ENCODE measurements at regions not wholly inside any gene's neighbourhood (a gene's known extent, or its start where the extent isn't known, plus 50 kb on each side); places are given as distances from the start of the nearest gene placed in this dataset.

GRCh38 chr17:5635949-5636348 is 51.6 kb upstream of the NLRP1 start:
- no peaks in the 10 kb centered on the region for H3K9me3 Mint-ChIP-seq
- H3K27ac Mint-ChIP-seq = no peak overlapping the region
- no peak overlapping the region for H3K4me3 Mint-ChIP-seq
- DNase-seq (ENCODE audit: low spot score) = no peak
- peaks cover 20% of the 10 kb centered on the region for H3K27me3 Mint-ChIP-seq (ENCODE audit: insufficient read depth)
- H3K4me1 Mint-ChIP-seq (ENCODE audit: low read depth) = no peaks in the 10 kb centered on the region
- no peaks in the 10 kb centered on the region for H3K36me3 Mint-ChIP-seq (ENCODE audit: low read depth)
- intact Hi-C loops (cut with micrococcal nuclease) = no loop called here

DNA sequence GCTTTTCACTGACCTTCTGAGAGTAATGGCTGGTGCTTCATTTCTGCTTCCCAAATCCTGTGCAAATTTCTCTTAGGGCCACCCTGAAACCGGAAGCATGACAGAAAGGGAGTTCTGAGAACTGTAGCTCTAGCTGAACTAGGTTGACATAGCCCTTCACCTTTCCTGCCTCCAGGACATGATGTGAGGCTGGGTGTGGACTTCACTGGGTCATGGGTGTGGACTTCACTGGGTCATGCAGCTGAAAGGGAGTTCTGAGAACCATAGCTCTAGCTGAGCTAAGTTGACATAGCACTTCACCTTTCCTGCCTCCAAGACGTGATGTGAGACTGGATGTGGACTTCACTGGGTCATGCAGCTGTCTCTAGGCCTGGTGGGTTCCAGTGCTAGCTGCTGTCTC is 54.3 kb upstream of the NLRP1 start:
- no peaks in the 10 kb centered on the region for H3K36me3 Mint-ChIP-seq (ENCODE audit: low read depth)
- H3K4me3 Mint-ChIP-seq = no peak overlapping the region
- DNase-seq (ENCODE audit: low spot score) = no peak
- H3K9me3 Mint-ChIP-seq = no peaks in the 10 kb centered on the region
- intact Hi-C loops (cut with micrococcal nuclease) = no loop called here
- H3K27me3 Mint-ChIP-seq (ENCODE audit: insufficient read depth) = peaks cover 16% of the 10 kb centered on the region
- H3K4me1 Mint-ChIP-seq (ENCODE audit: low read depth) = no peaks in the 10 kb centered on the region
- H3K27ac Mint-ChIP-seq = no peak overlapping the region

DNA sequence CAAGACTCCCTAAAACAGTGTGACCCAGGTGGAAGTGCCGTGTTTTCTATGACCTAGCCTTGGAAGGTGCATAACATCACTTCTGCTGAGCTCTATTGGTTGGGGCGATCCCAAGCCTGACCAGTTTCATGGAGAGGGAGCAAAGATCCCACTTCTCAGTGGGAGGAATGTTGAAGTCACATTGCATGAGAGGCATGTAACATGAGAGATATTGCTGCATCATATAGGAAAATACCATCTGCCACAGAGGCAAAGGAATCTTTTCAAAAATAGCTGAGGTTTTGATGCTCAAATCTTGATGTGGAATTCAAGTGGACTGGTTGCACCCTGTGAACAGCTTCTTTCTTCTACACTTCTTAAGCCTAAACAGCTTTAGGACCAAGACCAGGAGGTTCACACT is 56.4 kb upstream of the NLRP1 start:
- Mint-ChIP-seq H3K4me3 (no peak overlapping the region), H3K27me3 (ENCODE audit: insufficient read depth) (peaks cover 11% of the 10 kb centered on the region), H3K27ac (no peak overlapping the region), H3K36me3 (ENCODE audit: low read depth) (no peaks in the 10 kb centered on the region), H3K4me1 (ENCODE audit: low read depth) (no peaks in the 10 kb centered on the region), H3K9me3 (no peaks in the 10 kb centered on the region)
- DNase-seq (ENCODE audit: low spot score) = no peak
- intact Hi-C loops (cut with micrococcal nuclease) = no loop called here

GRCh38 chr17:5642752-5643151 is 58.4 kb upstream of the NLRP1 start:
- DNase-seq (ENCODE audit: low spot score) = no peak
- H3K36me3 Mint-ChIP-seq (ENCODE audit: low read depth) = no peaks in the 10 kb centered on the region
- intact Hi-C loops (cut with micrococcal nuclease) = no loop called here
- peaks cover 9% of the 10 kb centered on the region for H3K27me3 Mint-ChIP-seq (ENCODE audit: insufficient read depth)
- no peak overlapping the region for H3K27ac Mint-ChIP-seq
- H3K9me3 Mint-ChIP-seq = no peaks in the 10 kb centered on the region
- H3K4me1 Mint-ChIP-seq (ENCODE audit: low read depth) = no peaks in the 10 kb centered on the region
- H3K4me3 Mint-ChIP-seq = no peak overlapping the region

DNA sequence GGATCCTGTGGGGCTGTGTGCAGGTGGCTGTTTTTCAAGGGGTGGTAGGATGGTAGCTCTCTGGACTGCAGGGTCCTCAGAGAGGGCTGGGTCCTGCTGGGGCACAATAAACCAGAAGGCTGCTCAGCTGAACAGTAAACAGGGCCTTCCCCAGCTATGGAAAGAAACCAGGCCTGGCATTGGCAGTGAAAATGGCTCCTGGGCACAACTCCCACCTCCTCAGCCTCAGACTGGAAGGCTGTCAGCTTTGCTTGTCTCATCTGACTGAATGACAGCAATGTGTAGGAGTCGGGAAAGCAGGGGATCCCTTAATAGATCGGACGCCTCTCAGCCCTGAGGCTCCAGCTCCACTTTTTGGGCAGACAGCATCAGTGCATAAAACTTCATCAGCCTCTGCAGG is 59.8 kb upstream of the NLRP1 start:
- Mint-ChIP-seq H3K9me3 (no peaks in the 10 kb centered on the region), H3K27ac (no peak overlapping the region), H3K36me3 (ENCODE audit: low read depth) (no peaks in the 10 kb centered on the region), H3K4me1 (ENCODE audit: low read depth) (no peaks in the 10 kb centered on the region), H3K4me3 (no peak overlapping the region), H3K27me3 (ENCODE audit: insufficient read depth) (peaks cover 9% of the 10 kb centered on the region)
- DNase-seq (ENCODE audit: low spot score) = no peak
- intact Hi-C loops (cut with micrococcal nuclease) = no loop called here

GRCh38 chr17:5651348-5651747 is 67.0 kb upstream of the NLRP1 start:
- intact Hi-C loops (cut with micrococcal nuclease) = no loop called here

DNA sequence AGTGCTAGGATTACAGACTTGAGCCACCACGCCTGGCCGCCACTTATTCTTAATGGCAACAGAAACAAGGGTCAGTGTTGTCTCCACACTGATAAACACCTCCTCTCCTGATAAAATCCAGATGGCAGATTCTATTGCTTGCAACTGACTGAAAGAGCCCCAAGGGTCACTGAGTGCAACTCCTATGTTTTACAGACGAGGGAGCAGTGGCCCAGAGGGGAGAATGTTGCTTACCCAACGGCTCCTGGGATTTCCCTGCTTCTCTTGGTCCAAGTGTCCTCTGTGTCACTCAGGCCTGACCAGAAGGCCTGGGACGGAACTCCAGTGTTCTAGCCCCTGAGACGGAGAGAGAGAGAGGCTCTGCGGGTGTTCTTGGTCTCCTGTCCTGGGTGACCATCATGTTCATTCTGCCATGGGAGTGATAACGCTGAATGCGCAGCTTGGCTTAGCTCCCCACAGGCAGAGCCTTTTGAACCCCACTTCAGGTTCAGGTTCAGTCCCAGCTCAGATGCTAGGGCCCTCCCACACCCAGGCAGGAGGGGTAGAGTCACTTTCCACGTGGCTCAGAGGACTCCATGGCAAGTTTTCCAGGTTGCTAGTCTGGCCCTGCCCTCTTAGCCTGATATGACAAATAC is 77.3 kb upstream of the NLRP1 start:
- Mint-ChIP-seq H3K36me3 (ENCODE audit: low read depth) (no peaks in the 10 kb centered on the region), H3K4me1 (ENCODE audit: low read depth) (no peaks in the 10 kb centered on the region), H3K27ac (no peak overlapping the region), H3K4me3 (no peak overlapping the region), H3K27me3 (ENCODE audit: insufficient read depth) (peaks cover 8% of the 10 kb centered on the region), H3K9me3 (no peaks in the 10 kb centered on the region)
- no peak for DNase-seq (ENCODE audit: low spot score)
- intact Hi-C loops (cut with micrococcal nuclease) = no loop called here

More at GRCh38 chr17:5651348-5651747, 67.0 kb upstream of the NLRP1 start:
- H3K27me3 Mint-ChIP-seq (ENCODE audit: insufficient read depth) = peaks cover 8% of the 10 kb centered on the region
- no peak overlapping the region for H3K4me3 Mint-ChIP-seq
- no peak overlapping the region for H3K27ac Mint-ChIP-seq
- no peak for DNase-seq (ENCODE audit: low spot score)
- H3K9me3 Mint-ChIP-seq = peaks cover 9% of the 10 kb centered on the region
- H3K4me1 Mint-ChIP-seq (ENCODE audit: low read depth) = no peaks in the 10 kb centered on the region
- H3K36me3 Mint-ChIP-seq (ENCODE audit: low read depth) = no peaks in the 10 kb centered on the region

DNA sequence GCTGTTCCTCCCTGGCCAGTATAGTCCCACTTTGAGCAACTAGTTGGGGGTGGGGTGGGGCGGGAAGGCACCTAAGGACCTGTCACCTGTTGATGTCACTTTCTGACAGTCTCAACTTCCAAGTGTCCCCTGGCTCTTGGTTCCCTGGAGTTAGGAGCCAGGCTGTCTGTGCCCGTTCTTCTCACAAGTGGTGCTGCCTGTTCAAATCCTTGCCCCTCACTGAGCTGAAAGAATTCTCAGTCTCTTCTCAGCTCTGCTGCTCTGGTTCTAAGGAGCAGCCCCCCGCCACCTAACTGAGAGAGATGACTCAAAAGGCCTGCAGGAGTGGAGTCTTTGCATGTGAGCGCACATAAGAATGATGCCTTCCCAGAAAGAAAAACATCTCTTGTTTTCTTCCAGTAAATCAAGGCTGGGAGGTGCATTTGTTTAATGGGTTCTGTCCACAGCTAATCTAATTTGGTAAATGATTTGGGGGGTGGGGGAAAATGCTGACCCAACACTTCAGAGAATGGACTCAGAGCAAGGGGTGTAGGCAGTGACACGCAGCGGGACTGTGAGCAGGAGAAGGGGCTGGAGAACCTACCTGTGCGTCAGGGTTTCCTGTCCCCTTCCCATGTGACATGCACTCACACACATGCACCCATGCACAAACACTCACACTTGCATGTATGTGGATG is 78.2 kb upstream of the NLRP1 start:
- Mint-ChIP-seq H3K4me3 (no peak overlapping the region), H3K4me1 (ENCODE audit: low read depth) (no peaks in the 10 kb centered on the region), H3K9me3 (no peaks in the 10 kb centered on the region), H3K36me3 (ENCODE audit: low read depth) (no peaks in the 10 kb centered on the region), H3K27ac (no peak overlapping the region), H3K27me3 (ENCODE audit: insufficient read depth) (peaks cover 8% of the 10 kb centered on the region)
- DNase-seq (ENCODE audit: low spot score) = no peak
- intact Hi-C loops (cut with micrococcal nuclease) = no loop called here

GRCh38 chr17:5665164-5665563 is 80.9 kb upstream of the NLRP1 start:
- H3K4me3 Mint-ChIP-seq = no peak overlapping the region
- no peak for DNase-seq (ENCODE audit: low spot score)
- no peaks in the 10 kb centered on the region for H3K9me3 Mint-ChIP-seq
- H3K4me1 Mint-ChIP-seq (ENCODE audit: low read depth) = no peaks in the 10 kb centered on the region
- H3K27ac Mint-ChIP-seq = no peak overlapping the region
- intact Hi-C loops (cut with micrococcal nuclease) = no loop called here
- H3K27me3 Mint-ChIP-seq (ENCODE audit: insufficient read depth) = peaks cover 8% of the 10 kb centered on the region
- no peaks in the 10 kb centered on the region for H3K36me3 Mint-ChIP-seq (ENCODE audit: low read depth)

DNA sequence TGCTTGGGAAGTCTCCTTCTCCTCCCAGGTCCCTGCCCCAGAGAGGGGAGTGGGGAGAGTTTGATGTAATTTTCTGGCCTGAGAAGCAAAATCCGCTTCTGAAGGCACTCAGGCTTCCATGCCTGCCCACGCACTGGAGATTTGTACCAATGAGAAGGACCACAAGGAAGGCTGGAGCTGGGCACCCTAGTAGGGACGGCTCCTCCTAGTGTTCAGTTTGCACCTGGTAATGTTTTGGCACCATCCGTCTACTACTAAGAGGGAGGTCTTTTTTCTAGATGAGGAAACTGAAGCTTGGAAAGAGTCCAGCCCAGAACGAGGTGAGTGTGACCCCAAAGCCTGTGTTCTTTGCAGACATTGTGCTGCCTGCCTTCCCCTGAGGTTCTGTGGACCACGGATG is 83.6 kb upstream of the NLRP1 start:
- H3K27me3 Mint-ChIP-seq (ENCODE audit: insufficient read depth) = peaks cover 10% of the 10 kb centered on the region
- intact Hi-C loops (cut with micrococcal nuclease) = no loop called here
- H3K27ac Mint-ChIP-seq = no peak overlapping the region
- H3K9me3 Mint-ChIP-seq = no peaks in the 10 kb centered on the region
- H3K4me1 Mint-ChIP-seq (ENCODE audit: low read depth) = no peaks in the 10 kb centered on the region
- no peaks in the 10 kb centered on the region for H3K36me3 Mint-ChIP-seq (ENCODE audit: low read depth)
- no peak overlapping the region for H3K4me3 Mint-ChIP-seq
- DNase-seq (ENCODE audit: low spot score) = no peak

DNA sequence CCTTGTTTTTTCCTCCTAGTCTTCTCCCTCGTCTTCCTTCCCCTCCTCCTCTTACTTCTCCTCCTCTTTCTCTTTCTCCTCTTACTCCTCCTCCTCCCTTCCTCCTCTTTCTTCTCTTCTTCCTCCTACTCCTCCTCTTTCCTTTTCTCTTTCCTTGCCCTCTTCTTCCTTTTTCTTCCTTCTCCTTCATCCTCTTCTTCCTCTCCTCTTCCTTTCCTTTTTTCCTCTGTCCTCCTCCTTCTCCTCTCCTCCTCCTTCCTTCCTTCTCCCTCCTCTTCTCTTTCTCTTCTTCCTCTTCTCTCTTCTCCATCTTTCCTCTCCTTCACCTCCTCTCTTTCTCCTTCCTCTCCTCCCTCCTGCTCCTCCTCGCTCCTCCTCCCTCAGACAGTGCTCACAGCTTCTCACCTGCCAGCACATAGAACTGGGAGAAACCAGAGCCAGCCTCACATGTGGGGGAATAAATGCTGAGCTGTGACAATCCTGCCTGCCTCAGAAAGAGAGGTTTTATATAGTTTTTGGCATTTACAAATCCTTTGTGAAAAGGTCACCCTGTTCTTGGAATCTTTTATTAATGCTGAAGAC is 84.3 kb upstream of the NLRP1 start:
- H3K9me3 Mint-ChIP-seq = no peaks in the 10 kb centered on the region
- DNase-seq (ENCODE audit: low spot score) = no peak
- H3K27me3 Mint-ChIP-seq (ENCODE audit: insufficient read depth) = peaks cover 10% of the 10 kb centered on the region
- no peaks in the 10 kb centered on the region for H3K36me3 Mint-ChIP-seq (ENCODE audit: low read depth)
- no peak overlapping the region for H3K4me3 Mint-ChIP-seq
- intact Hi-C loops (cut with micrococcal nuclease) = no loop called here
- no peaks in the 10 kb centered on the region for H3K4me1 Mint-ChIP-seq (ENCODE audit: low read depth)
- no peak overlapping the region for H3K27ac Mint-ChIP-seq

DNA sequence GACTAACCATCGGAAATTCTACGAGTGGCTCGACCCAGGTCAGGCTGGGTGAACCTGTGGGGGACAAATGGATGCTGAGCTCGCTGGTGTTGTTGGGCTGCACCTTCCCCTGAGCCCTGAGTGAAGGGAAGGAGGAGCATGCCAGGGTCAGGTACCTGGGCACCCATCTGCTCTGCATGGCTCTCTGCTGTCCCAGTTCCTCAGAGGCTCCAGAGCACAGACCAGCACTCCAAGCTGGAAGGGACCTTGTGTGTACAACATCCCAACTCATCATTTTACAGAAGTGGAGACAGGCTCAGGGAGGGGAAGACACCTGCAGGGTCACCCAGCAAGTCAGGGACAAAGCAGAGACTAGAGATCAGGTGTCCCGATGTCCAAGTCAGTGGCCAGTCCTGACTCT is 84.9 kb upstream of the NLRP1 start:
- no peaks in the 10 kb centered on the region for H3K36me3 Mint-ChIP-seq (ENCODE audit: low read depth)
- intact Hi-C loops (cut with micrococcal nuclease) = no loop called here
- no peaks in the 10 kb centered on the region for H3K9me3 Mint-ChIP-seq
- no peak for DNase-seq (ENCODE audit: low spot score)
- no peaks in the 10 kb centered on the region for H3K4me1 Mint-ChIP-seq (ENCODE audit: low read depth)
- no peak overlapping the region for H3K27ac Mint-ChIP-seq
- peaks cover 7% of the 10 kb centered on the region for H3K27me3 Mint-ChIP-seq (ENCODE audit: insufficient read depth)
- H3K4me3 Mint-ChIP-seq = no peak overlapping the region

DNA sequence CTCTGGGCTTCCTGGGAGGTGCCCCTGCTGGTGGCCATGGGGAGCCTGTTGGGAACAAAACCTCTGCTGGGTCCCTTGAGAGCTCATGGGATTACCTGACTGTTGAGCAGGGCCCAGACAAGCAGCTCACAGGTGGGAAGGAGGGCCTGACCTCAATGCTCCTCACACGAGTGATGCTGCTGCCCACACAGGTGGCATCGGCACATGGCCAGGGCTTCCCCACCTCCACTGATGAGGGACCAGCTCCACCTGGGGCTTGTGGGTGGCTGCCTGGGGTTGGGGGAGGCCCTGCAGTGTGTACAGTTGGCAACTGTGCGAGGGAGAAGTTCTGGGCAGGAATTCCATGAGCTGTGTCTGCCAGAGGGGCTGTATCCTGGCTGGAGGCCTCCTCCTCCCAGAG is 87.8 kb upstream of the NLRP1 start:
- Mint-ChIP-seq H3K4me3 (no peak overlapping the region), H3K27ac (no peak overlapping the region)

More for the DNA sequence above, 87.8 kb upstream of the NLRP1 start:
- no peaks in the 10 kb centered on the region for H3K36me3 Mint-ChIP-seq (ENCODE audit: low read depth)
- no peak for DNase-seq (ENCODE audit: low spot score)
- intact Hi-C loops (cut with micrococcal nuclease) = no loop called here
- no peaks in the 10 kb centered on the region for H3K4me1 Mint-ChIP-seq (ENCODE audit: low read depth)
- H3K9me3 Mint-ChIP-seq = no peaks in the 10 kb centered on the region
- peaks cover 10% of the 10 kb centered on the region for H3K27me3 Mint-ChIP-seq (ENCODE audit: insufficient read depth)
